Astrocyte of the cerebellum (primary cell): ENCODE measurements at regions not wholly inside any gene's neighbourhood (a gene's known extent, or its start where the extent isn't known, plus 50 kb on each side); places are given as distances from the start of the nearest gene placed in this dataset.

Experiments used
- DNase-seq: peaks from one replicate; pipeline ENCODE4 v3.0.0-alpha.2; 2011; ENCODE audit warnings: low read depth
- H3K4me3 ChIP-seq: 2 replicates; pipeline ENCODE4 v1.5.1; 2011; ENCODE audit warnings: mild to moderate bottlenecking, low read depth, low read length, moderate library complexity
- CTCF ChIP-seq: IDR thresholded peaks from 2 replicates; pipeline ENCODE4 v1.5.1; 2012; ENCODE audit warnings: low read length, low read depth, moderate library complexity, mild to moderate bottlenecking; ENCODE audit errors: missing control alignments
- in situ Hi-C: cut with HindIII; loops from 2 replicates; pipeline ENCODE4 v1.10.0; 2017; ENCODE audit warnings: low sequenced_read_pairs

- DNase-seq, result peak; percentile 5
- in situ Hi-C loops, result no loop called here
- TF ChIP-seq CTCF, result no peak
- H3K4me3 ChIP-seq, result no peak overlapping the region
Measured at GRCh38 chr10:4141471-4141870, 356.5 kb upstream of the KLF6 start.

- DNase-seq, result no peak
- in situ Hi-C loops, result no loop called here
- TF ChIP-seq CTCF, result no peak
Measured at GRCh38 chr10:4138146-4138721, 353.2 kb upstream of the KLF6 start.

GRCh38 chr10:4137299-4137698 is 352.3 kb upstream of the KLF6 start:
- TF ChIP-seq CTCF, result no peak
- no peak for DNase-seq
- in situ Hi-C loops, result no loop called here
- no peak overlapping the region for H3K4me3 ChIP-seq

More at GRCh38 chr10:4138146-4138721, 353.2 kb upstream of the KLF6 start:
- no peak overlapping the region for H3K4me3 ChIP-seq

GRCh38 chr10:4136121-4136520 is 351.1 kb upstream of the KLF6 start:
- TF ChIP-seq CTCF, result no peak
- no peak for DNase-seq
- in situ Hi-C loops, result no loop called here
- H3K4me3 ChIP-seq, result no peak overlapping the region

- DNase-seq, result no peak
- TF ChIP-seq CTCF, result no peak
- in situ Hi-C loops, result no loop called here
- no peak overlapping the region for H3K4me3 ChIP-seq
Measured at GRCh38 chr10:4132216-4132556, 347.2 kb upstream of the KLF6 start.

- TF ChIP-seq CTCF, result no peak
- H3K4me3 ChIP-seq, result no peak overlapping the region
- in situ Hi-C loops, result no loop called here
- DNase-seq, result peak; percentile 86
Measured at GRCh38 chr10:4131407-4132215, 346.6 kb upstream of the KLF6 start.
